MCF 10A (cell line): ENCODE measurements at regions not wholly inside any gene's neighbourhood (a gene's known extent, or its start where the extent isn't known, plus 50 kb on each side); places are given as distances from the start of the nearest gene placed in this dataset.

Experiments
- BruUV-seq: library from RNA; stranded (reverse); fragments of 400-500 nt; replicated peaks from 2 replicates; lab custom pipeline; 2021; lab: Mats Ljungman, UMichigan
- CTCF ChIA-PET: fragments of 300-600 bp; sonication (Branson Sonifier 250); formaldehyde crosslinking; extraction: SDS; loops from one replicate; lab custom pipeline; 2021; ENCODE audit warnings: antibody characterized with exemption, inconsistent platforms; lab: Yijun Ruan, JAX
- POLR2A ChIA-PET: fragments of 300-600, 350-650 bp; sonication (Branson Sonifier 250); formaldehyde crosslinking; extraction: SDS; loops from one replicate; lab custom pipeline; 2020; ENCODE audit warnings: antibody characterized with exemption, inconsistent platforms; lab: Yijun Ruan, JAX
- DNase-seq: peaks from one replicate; pipeline ENCODE4 v3.0.0-alpha.2; 2018; ENCODE audit not compliant: unreplicated experiment
- H3K27ac Mint-ChIP-seq: one replicate; pipeline ENCODE4 v1.8.0; 2022; ENCODE audit warnings: mild to moderate bottlenecking, low read depth, mixed read lengths; ENCODE audit not compliant: unreplicated experiment
- H3K27me3 Mint-ChIP-seq: one replicate; pipeline ENCODE4 v1.8.0; 2022; ENCODE audit warnings: mixed read lengths; ENCODE audit not compliant: insufficient read depth, unreplicated experiment
- H3K36me3 Mint-ChIP-seq: one replicate; pipeline ENCODE4 v1.8.0; 2022; ENCODE audit warnings: mild to moderate bottlenecking, moderate library complexity, mixed read lengths; ENCODE audit not compliant: insufficient read depth, unreplicated experiment
- H3K4me1 Mint-ChIP-seq: one replicate; pipeline ENCODE4 v1.8.0; 2022; ENCODE audit warnings: mixed read lengths; ENCODE audit not compliant: insufficient read depth, unreplicated experiment
- H3K4me3 Mint-ChIP-seq: one replicate; pipeline ENCODE4 v1.8.0; 2022; ENCODE audit warnings: mild to moderate bottlenecking, moderate library complexity, mixed read lengths; ENCODE audit not compliant: unreplicated experiment
- H3K9me3 Mint-ChIP-seq: one replicate; pipeline ENCODE4 v1.8.0; 2022; ENCODE audit warnings: mixed read lengths; ENCODE audit not compliant: unreplicated experiment
- CTCF ChIP-seq: fragments of 200-600 bp; IDR thresholded peaks from one replicate; pipeline ENCODE4 v1.8.0; 2022; ENCODE audit warnings: antibody characterized with exemption, mild to moderate bottlenecking; ENCODE audit not compliant: unreplicated experiment
- intact Hi-C: fragments of 100-400 bp; cut with micrococcal nuclease; formaldehyde crosslinking; loops from 2 replicates; pipeline ENCODE4 v1.14.1; 2022

DNA sequence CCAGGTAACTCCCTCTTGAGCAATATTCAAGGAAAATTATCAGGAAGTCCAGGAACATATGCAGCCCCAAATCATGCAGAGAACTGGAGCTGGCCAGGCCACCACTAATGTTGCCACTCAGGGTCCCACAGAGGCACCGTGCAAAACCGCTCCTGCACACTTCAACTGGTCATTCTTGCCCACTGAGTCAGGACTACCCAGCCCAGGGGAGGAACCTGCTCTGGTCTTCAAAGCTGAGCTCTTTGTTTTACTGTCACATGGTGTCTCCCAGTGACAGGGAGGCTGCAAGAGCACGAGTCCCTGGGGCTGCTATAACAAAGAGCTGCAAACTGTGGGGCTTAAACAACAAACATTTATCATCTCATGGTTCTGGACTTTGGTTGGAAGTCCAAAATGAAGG lies 336.0 kb upstream of the PRDM1 start:
- Mint-ChIP-seq H3K4me3 (no peak overlapping the region), H3K4me1 (peaks cover 26% of the 10 kb centered on the region), H3K27me3 (no peaks in the 10 kb centered on the region), H3K27ac (no peak overlapping the region), H3K9me3 (no peaks in the 10 kb centered on the region), H3K36me3 (peaks cover 13% of the 10 kb centered on the region)
- intact Hi-C loops, result no loop called here
- no TSS peak for BruUV-seq
- ChIA-PET POLR2A (no interaction called here), CTCF (interaction anchor here (1.0 to 1.3 kb wide), 2 partner anchors 12 to 18 kb away, joined by 3 read pairs; no protein-coding TSS in a partner anchor)
- TF ChIP-seq CTCF, result no peak
- no peak for DNase-seq

GRCh38 chr6:105748737-105749161 lies 337.4 kb upstream of the PRDM1 start:
- CTCF ChIA-PET, result no interaction called here
- Mint-ChIP-seq H3K36me3 (peaks cover 13% of the 10 kb centered on the region), H3K27ac (no peak overlapping the region), H3K4me3 (no peak overlapping the region), H3K27me3 (no peaks in the 10 kb centered on the region), H3K9me3 (no peaks in the 10 kb centered on the region), H3K4me1 (peaks cover 26% of the 10 kb centered on the region)
- intact Hi-C loops, result no loop called here
- DNase-seq, result no peak
- POLR2A ChIA-PET, result no interaction called here
- BruUV-seq, result no TSS peak
- TF ChIP-seq CTCF, result no peak

DNA sequence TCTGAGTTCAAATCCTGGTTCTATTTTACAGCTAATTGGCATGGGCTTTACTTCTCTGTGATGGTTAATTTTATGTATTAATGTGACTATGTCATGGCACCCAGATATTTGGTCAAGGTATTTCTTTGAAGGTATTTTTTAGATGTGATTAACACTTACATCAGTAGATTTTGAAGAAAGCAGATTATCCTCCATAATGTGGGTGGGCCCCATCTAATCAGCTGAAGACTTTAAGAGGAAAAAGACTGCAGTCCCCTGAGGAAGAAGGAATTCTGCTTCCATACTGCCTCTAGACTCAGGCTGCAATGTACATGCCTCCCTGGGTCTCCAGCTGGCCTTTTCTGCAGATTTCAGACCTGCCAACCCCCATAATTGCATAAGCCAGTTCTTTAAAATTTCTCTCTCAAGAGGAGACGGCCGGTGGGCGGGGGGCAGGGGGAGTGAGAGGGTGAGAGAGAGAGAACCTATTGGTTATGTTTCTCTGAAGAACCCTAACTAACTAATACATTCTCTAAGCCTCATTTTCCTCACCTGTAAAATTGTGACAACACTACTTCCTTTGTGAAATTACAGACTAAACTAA lies 338.2 kb upstream of the PRDM1 start:
- intact Hi-C loops, result no loop called here
- Mint-ChIP-seq H3K27me3 (no peaks in the 10 kb centered on the region), H3K27ac (no peak overlapping the region), H3K9me3 (no peaks in the 10 kb centered on the region), H3K36me3 (peaks cover 13% of the 10 kb centered on the region), H3K4me3 (no peak overlapping the region), H3K4me1 (peaks cover 18% of the 10 kb centered on the region)
- BruUV-seq, result no TSS peak
- no peak for TF ChIP-seq CTCF
- ChIA-PET POLR2A (no interaction called here), CTCF (interaction anchor here (0.6 to 0.7 kb wide), 3 partner anchors 242 to 1203 kb away, joined by 3 to 4 read pairs (median 4); no protein-coding TSS in a partner anchor)
- DNase-seq, result no peak

- no peak overlapping the region for H3K27ac Mint-ChIP-seq
- peaks cover 10% of the 10 kb centered on the region for H3K4me1 Mint-ChIP-seq
- H3K36me3 Mint-ChIP-seq, result peaks cover 9% of the 10 kb centered on the region
- no peak for DNase-seq
- intact Hi-C loops, result no loop called here
- POLR2A ChIA-PET, result interaction anchor here (0.6 to 1.1 kb wide), 2 partner anchors 17 to 245 kb away, joined by 3 read pairs; no protein-coding TSS in a partner anchor
- CTCF ChIA-PET, result interaction anchor here (1.5 kb wide), 1 partner anchor 14 kb away, joined by 4 read pairs; no protein-coding TSS in a partner anchor
- H3K4me3 Mint-ChIP-seq, result no peak overlapping the region
- no peaks in the 10 kb centered on the region for H3K27me3 Mint-ChIP-seq
- no peak for TF ChIP-seq CTCF
- no peaks in the 10 kb centered on the region for H3K9me3 Mint-ChIP-seq
- no TSS peak for BruUV-seq
Measured at GRCh38 chr6:105746509-105746908, 339.6 kb upstream of the PRDM1 start.
